Activated CD4-positive, alpha-beta T cell treated with anti-CD3 and anti-CD28 coated beads for 36 hours (primary cell): ENCODE measurements at regions not wholly inside any gene's neighbourhood (a gene's known extent, or its start where the extent isn't known, plus 50 kb on each side); places are given as distances from the start of the nearest gene placed in this dataset.

Source experiments
- ATAC-seq: fragments of 200-7000 bp; cut with Tn5 transposase; one replicate; pipeline ENCODE4 v1.10.0; 2021; ENCODE audit warnings: mild to moderate bottlenecking, moderate library complexity
- CTCF ChIA-PET: fragments of 350-600 bp; sonication (Branson Sonifier 250); formaldehyde crosslinking; loops from one replicate; lab custom pipeline; 2021; ENCODE audit warnings: antibody characterized with exemption; lab: Charles Lee
- POLR2A ChIA-PET: fragments of 350-600 bp; sonication (Branson Sonifier 250); formaldehyde crosslinking; loops from one replicate; lab custom pipeline; 2021; ENCODE audit warnings: antibody characterized with exemption, inconsistent platforms; lab: Charles Lee
- DNase-seq: peaks from one replicate; pipeline ENCODE4 v3.0.0-alpha.2; 2020
- H3K27ac Mint-ChIP-seq: one replicate; pipeline ENCODE4 v1.8.0; 2021; ENCODE audit warnings: mixed read lengths
- H3K27me3 Mint-ChIP-seq: one replicate; pipeline ENCODE4 v1.8.0; 2021; ENCODE audit warnings: mixed read lengths
- H3K36me3 Mint-ChIP-seq: one replicate; pipeline ENCODE4 v1.8.0; 2021; ENCODE audit warnings: low read depth, mixed read lengths
- H3K4me1 Mint-ChIP-seq: one replicate; pipeline ENCODE4 v1.8.0; 2021; ENCODE audit warnings: mixed read lengths
- H3K4me3 Mint-ChIP-seq: one replicate; pipeline ENCODE4 v1.8.0; 2021; ENCODE audit warnings: mild to moderate bottlenecking, moderate library complexity, mixed read lengths
- H3K9me3 Mint-ChIP-seq: one replicate; pipeline ENCODE4 v1.8.0; 2021; ENCODE audit warnings: low read depth, mixed read lengths
- intact Hi-C, 2 experiments: fragments of 100-400 bp; cut with DNase I in 1 of 2; cut with micrococcal nuclease in 1 of 2; formaldehyde crosslinking; loops; one replicate each; pipeline versions ENCODE4 v1.14.2 to v1.15.1; 2022 to 2024; cut with DNase I, micrococcal nuclease

GRCh38 chr3:18143258-18143780, 281.8 kb downstream of the SATB1 start:
- CTCF ChIA-PET, result interaction anchor here (0.8 to 1.2 kb wide), 3 partner anchors 8 to 87 kb away, joined by 3 read pairs; no protein-coding TSS in a partner anchor

DNA sequence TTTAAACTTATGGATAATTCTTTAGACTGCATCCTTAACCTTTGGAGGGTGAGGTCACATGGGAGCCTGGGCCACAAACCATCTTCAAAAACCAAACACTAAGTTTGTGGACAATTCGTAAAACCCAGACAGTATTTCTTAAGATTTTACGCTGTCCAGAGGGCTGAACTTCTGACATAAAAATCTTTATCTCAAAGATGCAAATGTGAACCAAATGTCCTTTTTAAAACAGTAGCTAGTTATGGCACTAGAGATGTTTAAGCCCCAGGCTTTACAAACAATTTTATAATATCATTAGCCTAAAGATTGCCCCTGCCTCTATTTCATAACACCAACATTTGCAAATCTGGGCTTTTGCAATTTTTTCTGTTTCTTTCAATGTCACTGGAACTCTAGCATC, 287.2 kb downstream of the SATB1 start:
- Mint-ChIP-seq H3K4me1 (peaks cover 4% of the 10 kb centered on the region), H3K27me3 (no peaks in the 10 kb centered on the region), H3K4me3 (no peak overlapping the region), H3K9me3 (no peaks in the 10 kb centered on the region), H3K27ac (no peak overlapping the region), H3K36me3 (no peaks in the 10 kb centered on the region)
- DNase-seq (no peak), ATAC-seq (no peak)
- ChIA-PET POLR2A (no interaction called here), CTCF (no interaction called here)
- intact Hi-C loops, result no loop called here

More at GRCh38 chr3:18143258-18143780, 281.8 kb downstream of the SATB1 start:
- ATAC-seq (no peak), DNase-seq (no peak)
- POLR2A ChIA-PET, result no interaction called here
- Mint-ChIP-seq H3K36me3 (no peaks in the 10 kb centered on the region), H3K27ac (no peak overlapping the region), H3K9me3 (no peaks in the 10 kb centered on the region), H3K27me3 (no peaks in the 10 kb centered on the region), H3K4me3 (no peak overlapping the region), H3K4me1 (no peaks in the 10 kb centered on the region)
- intact Hi-C loops, result no loop called here

DNA sequence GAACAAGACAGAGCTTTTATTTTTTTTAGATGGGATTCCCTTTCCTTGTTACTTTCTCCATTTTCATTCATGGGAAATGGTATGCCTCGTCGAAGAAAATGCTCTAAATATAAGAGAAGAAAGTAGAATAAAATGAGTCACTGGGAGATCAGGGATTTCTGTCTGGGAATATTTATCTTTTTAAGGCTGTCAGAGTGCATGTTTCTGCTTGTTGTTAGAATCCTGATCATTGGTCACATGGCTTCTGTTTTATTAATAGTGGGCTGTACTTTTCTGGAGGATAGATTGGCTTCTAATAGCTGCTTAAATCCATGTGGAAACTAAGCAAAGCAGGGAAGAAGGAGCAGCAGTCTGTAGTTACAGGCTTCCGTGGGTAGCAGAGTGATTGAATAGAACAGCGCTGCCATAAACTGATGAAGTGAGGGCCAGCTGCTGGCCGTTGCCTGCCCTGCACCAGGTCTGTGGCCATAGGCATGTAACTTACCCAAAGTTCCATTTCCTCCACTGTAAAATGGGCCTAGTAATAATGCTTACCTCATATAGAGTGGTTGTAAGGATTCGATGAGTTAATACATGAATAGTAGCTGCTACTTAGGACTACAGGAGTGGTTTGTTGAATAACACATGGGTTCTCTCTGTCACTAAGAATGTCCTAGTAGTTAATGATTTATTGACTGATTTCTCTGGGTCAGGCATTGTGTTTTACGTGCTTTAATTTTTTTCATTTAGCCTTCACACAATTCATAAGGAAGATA, 289.9 kb downstream of the SATB1 start:
- no peaks in the 10 kb centered on the region for H3K36me3 Mint-ChIP-seq
- no peak for ATAC-seq
- H3K4me3 Mint-ChIP-seq, result no peak overlapping the region
- no peaks in the 10 kb centered on the region for H3K27me3 Mint-ChIP-seq
- intact Hi-C loops, result no loop called here
- no peaks in the 10 kb centered on the region for H3K9me3 Mint-ChIP-seq
- ChIA-PET CTCF (interaction anchor here (1.0 kb wide), 1 partner anchor 9 kb away, joined by 4 read pairs; no protein-coding TSS in a partner anchor), POLR2A (no interaction called here)
- H3K4me1 Mint-ChIP-seq, result peaks cover 4% of the 10 kb centered on the region
- no peak overlapping the region for H3K27ac Mint-ChIP-seq
- no peak for DNase-seq

- CTCF ChIA-PET, result no interaction called here
- H3K27me3 Mint-ChIP-seq, result no peaks in the 10 kb centered on the region
- POLR2A ChIA-PET, result no interaction called here
Measured at GRCh38 chr3:18134386-18135059, 290.6 kb downstream of the SATB1 start.

DNA sequence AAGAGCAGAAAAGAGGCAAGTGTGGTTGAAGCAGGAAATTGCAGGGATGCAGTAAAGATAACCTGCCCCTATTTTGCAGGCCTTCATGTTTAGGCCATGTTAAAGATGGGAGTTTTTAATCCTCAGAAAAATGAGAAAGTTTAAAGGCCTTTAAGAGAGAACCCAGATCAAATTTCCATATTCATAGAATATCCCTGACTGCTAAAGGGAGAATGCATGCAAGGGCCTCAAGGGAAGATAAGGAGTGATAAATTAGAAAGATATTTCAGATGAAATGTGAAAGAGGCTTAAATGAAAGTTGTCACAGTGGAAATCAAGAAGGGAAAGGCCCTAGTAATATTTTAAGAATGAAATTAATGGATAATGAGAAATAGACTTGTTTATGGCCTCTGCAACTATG, 292.1 kb downstream of the SATB1 start:
- Mint-ChIP-seq H3K27me3 (no peaks in the 10 kb centered on the region), H3K4me1 (peaks cover 4% of the 10 kb centered on the region), H3K4me3 (no peak overlapping the region), H3K9me3 (no peaks in the 10 kb centered on the region), H3K27ac (no peak overlapping the region), H3K36me3 (no peaks in the 10 kb centered on the region)
- ChIA-PET CTCF (no interaction called here), POLR2A (no interaction called here)
- DNase-seq (no peak), ATAC-seq (no peak)
- intact Hi-C loops, result no loop called here

More at GRCh38 chr3:18134386-18135059, 290.6 kb downstream of the SATB1 start:
- H3K4me3 Mint-ChIP-seq, result no peak overlapping the region
- DNase-seq (no peak), ATAC-seq (no peak)
- no peak overlapping the region for H3K27ac Mint-ChIP-seq
- H3K9me3 Mint-ChIP-seq, result no peaks in the 10 kb centered on the region
- intact Hi-C loops, result no loop called here
- H3K36me3 Mint-ChIP-seq, result no peaks in the 10 kb centered on the region
- peaks cover 4% of the 10 kb centered on the region for H3K4me1 Mint-ChIP-seq

DNA sequence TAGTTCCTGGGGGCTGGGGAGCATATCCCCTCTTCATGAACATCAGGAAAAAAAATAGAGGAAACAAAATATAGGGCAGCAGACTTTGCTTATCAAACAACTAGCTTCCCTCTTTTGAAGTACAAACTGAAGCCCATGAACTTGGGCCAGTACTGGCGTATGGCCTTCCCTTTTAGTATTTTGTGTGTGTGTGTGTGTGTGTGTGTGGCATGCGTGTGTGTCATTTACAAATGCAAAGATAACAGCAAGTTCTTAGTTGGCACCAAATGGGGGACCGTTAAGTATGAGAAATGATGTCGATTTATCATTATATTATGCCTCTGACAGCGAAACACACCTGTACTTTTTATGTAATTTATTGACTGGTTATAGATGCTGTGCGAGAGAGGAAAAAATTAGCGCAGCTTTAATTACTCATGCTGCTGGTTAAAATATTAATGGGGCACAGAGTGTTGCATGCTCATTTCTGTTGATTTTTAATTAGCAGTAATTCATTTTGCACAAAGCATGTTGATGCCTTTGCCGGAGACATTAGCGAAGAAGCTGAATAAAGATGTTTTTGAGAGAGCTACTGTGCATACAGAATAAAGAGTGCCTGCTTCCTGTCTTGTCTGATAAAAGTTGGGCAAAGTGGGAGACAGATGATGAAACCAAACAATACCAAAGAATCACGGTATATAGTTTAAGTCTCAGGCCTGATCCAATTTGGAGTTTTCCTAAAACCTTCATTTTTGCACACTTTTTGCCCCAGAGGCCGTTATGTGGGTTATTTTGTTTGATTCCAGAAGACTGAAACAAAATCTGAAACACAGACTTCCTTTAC, 297.1 kb downstream of the SATB1 start:
- DNase-seq (no peak), ATAC-seq (no peak)
- ChIA-PET POLR2A (no interaction called here), CTCF (interaction anchor here (0.9 kb wide), 1 partner anchor 167 kb away, joined by 3 read pairs; no protein-coding TSS in a partner anchor)
- H3K27me3 Mint-ChIP-seq, result no peaks in the 10 kb centered on the region
- no peak overlapping the region for H3K27ac Mint-ChIP-seq
- no peaks in the 10 kb centered on the region for H3K9me3 Mint-ChIP-seq
- H3K4me1 Mint-ChIP-seq, result peaks cover 2% of the 10 kb centered on the region
- H3K4me3 Mint-ChIP-seq, result no peak overlapping the region
- intact Hi-C loops, result no loop called here
- H3K36me3 Mint-ChIP-seq, result no peaks in the 10 kb centered on the region

GRCh38 chr3:18127174-18127858, 297.8 kb downstream of the SATB1 start:
- intact Hi-C loops, result no loop called here
- Mint-ChIP-seq H3K4me3 (no peak overlapping the region), H3K4me1 (peaks cover 2% of the 10 kb centered on the region), H3K36me3 (no peaks in the 10 kb centered on the region), H3K27ac (no peak overlapping the region), H3K9me3 (no peaks in the 10 kb centered on the region), H3K27me3 (no peaks in the 10 kb centered on the region)
- CTCF ChIA-PET, result interaction anchor here (0.8 to 1.3 kb wide), 4 partner anchors 8 to 262 kb away, joined by 3 to 4 read pairs (median 4); no protein-coding TSS in a partner anchor
- POLR2A ChIA-PET, result no interaction called here
- DNase-seq (no peak), ATAC-seq (no peak)

GRCh38 chr3:18126772-18127171, 298.4 kb downstream of the SATB1 start:
- CTCF ChIA-PET, result interaction anchor here (0.8 to 1.3 kb wide), 3 partner anchors 9 to 262 kb away, joined by 3 to 4 read pairs (median 4); no protein-coding TSS in a partner anchor
- no peak overlapping the region for H3K27ac Mint-ChIP-seq
- no peak for ATAC-seq
- no peaks in the 10 kb centered on the region for H3K27me3 Mint-ChIP-seq
- no peaks in the 10 kb centered on the region for H3K9me3 Mint-ChIP-seq
- POLR2A ChIA-PET, result no interaction called here
- no peak for DNase-seq
- H3K36me3 Mint-ChIP-seq, result no peaks in the 10 kb centered on the region
- peaks cover 2% of the 10 kb centered on the region for H3K4me1 Mint-ChIP-seq
- intact Hi-C loops, result no loop called here
- no peak overlapping the region for H3K4me3 Mint-ChIP-seq

GRCh38 chr3:18124501-18124900, 300.6 kb downstream of the SATB1 start:
- Mint-ChIP-seq H3K27me3 (no peaks in the 10 kb centered on the region), H3K27ac (no peak overlapping the region), H3K9me3 (no peaks in the 10 kb centered on the region), H3K4me1 (peaks cover 2% of the 10 kb centered on the region), H3K4me3 (no peak overlapping the region), H3K36me3 (no peaks in the 10 kb centered on the region)
- ATAC-seq (peak; percentile 57), DNase-seq (peak; percentile 13)
- CTCF ChIA-PET, result no interaction called here
- POLR2A ChIA-PET, result no interaction called here
- intact Hi-C loops, result no loop called here

- H3K27ac Mint-ChIP-seq, result no peak overlapping the region
- DNase-seq (no peak), ATAC-seq (no peak)
- no peak overlapping the region for H3K4me3 Mint-ChIP-seq
- POLR2A ChIA-PET, result no interaction called here
- intact Hi-C loops, result no loop called here
- CTCF ChIA-PET, result no interaction called here
- H3K4me1 Mint-ChIP-seq, result peaks cover 2% of the 10 kb centered on the region
- no peaks in the 10 kb centered on the region for H3K36me3 Mint-ChIP-seq
- H3K9me3 Mint-ChIP-seq, result no peaks in the 10 kb centered on the region
- no peaks in the 10 kb centered on the region for H3K27me3 Mint-ChIP-seq
Measured at GRCh38 chr3:18122264-18122663, 302.9 kb downstream of the SATB1 start.

DNA sequence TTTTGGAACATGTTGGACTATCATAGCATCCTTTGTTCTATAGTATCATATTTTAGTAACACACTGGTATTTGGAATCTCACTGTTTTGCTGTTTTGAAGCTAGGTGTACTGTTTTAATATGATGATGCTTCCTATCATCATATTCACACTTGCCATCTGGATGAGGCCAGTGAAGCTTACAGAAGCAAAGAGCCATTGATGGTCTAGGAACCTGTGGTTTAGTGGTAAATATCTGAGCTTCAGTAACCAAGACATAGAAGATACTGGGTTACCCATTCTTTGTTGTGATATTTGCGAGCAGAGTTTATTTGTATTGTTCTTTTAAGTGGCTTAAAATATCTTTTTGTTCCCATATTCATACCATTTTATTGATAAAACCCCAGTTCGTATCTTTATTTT, 304.1 kb downstream of the SATB1 start:
- intact Hi-C loops, result no loop called here
- Mint-ChIP-seq H3K4me3 (no peak overlapping the region), H3K4me1 (peaks cover 2% of the 10 kb centered on the region), H3K27ac (no peak overlapping the region), H3K9me3 (no peaks in the 10 kb centered on the region), H3K36me3 (no peaks in the 10 kb centered on the region), H3K27me3 (no peaks in the 10 kb centered on the region)
- ATAC-seq, result no peak
- POLR2A ChIA-PET, result no interaction called here
- DNase-seq, result no peak
- CTCF ChIA-PET, result no interaction called here
